SU-DHL-6 (cell line): ENCODE measurements at regions not wholly inside any gene's neighbourhood (a gene's known extent, or its start where the extent isn't known, plus 50 kb on each side); places are given as distances from the start of the nearest gene placed in this dataset.

Experiments
- H2AFZ ChIP-seq: fragments of 200-600 bp; sonication (generic); 2 replicates; pipeline ENCODE4 v1.6.1; 2014; ENCODE audit warnings: low read depth, mild to moderate bottlenecking, moderate library complexity, mixed read lengths, antibody characterized with exemption, low read length; ENCODE audit not compliant: severe bottlenecking
- H3F3A ChIP-seq: fragments of 200-600 bp; shearing (Covaris generic); 2 replicates; pipeline ENCODE4 v1.6.0; 2016; ENCODE audit warnings: antibody characterized with exemption, mild to moderate bottlenecking; ENCODE audit not compliant: insufficient read depth
- H3K27ac ChIP-seq: fragments of 200-600 bp; sonication (generic); 2 replicates; pipeline ENCODE4 v1.5.1; 2016; ENCODE audit warnings: low read depth, mild to moderate bottlenecking, low read length, moderate library complexity, mixed read lengths
- H3K27me3 ChIP-seq: fragments of 200-600 bp; sonication (generic), shearing (Covaris generic); 2 replicates; pipeline ENCODE4 v1.6.0; 2014; ENCODE audit warnings: mild to moderate bottlenecking, low read length
- H3K36me3 ChIP-seq: fragments of 200-600 bp; sonication (generic); 2 replicates; pipeline ENCODE4 v1.6.1; 2014; ENCODE audit warnings: mild to moderate bottlenecking, low read length, mixed read lengths
- H3K4me2 ChIP-seq: fragments of 300-600, 200-600 bp; shearing (Covaris generic), sonication (generic); 2 replicates; pipeline ENCODE4 v1.6.0; 2014; ENCODE audit warnings: low read length, low read depth, mild to moderate bottlenecking; ENCODE audit not compliant: poor library complexity, severe bottlenecking
- H3K4me3 ChIP-seq: fragments of 200-600 bp; sonication (generic); 2 replicates; pipeline ENCODE4 v1.5.1; 2014; ENCODE audit warnings: antibody characterized with exemption, low read length, mild to moderate bottlenecking, mixed read lengths; ENCODE audit not compliant: insufficient read depth, poor library complexity, severe bottlenecking
- H3K79me2 ChIP-seq: fragments of 200-600 bp; sonication (generic); 2 replicates; pipeline ENCODE4 v1.6.1; 2014; ENCODE audit warnings: mild to moderate bottlenecking, low read length, moderate library complexity; ENCODE audit not compliant: insufficient read depth
- H3K9ac ChIP-seq: fragments of 200-600 bp; sonication (generic); 2 replicates; pipeline ENCODE4 v1.7.0; 2014; ENCODE audit warnings: mild to moderate bottlenecking, low read length
- H3K9me2 ChIP-seq: fragments of 200-600 bp; sonication (generic); replicated peaks from 2 replicates; pipeline ENCODE4 v1.6.1; 2014; ENCODE audit warnings: low read length; ENCODE audit not compliant: insufficient read depth
- H3K9me3 ChIP-seq: fragments of 200-600 bp; sonication (generic); 2 replicates; pipeline ENCODE4 v1.6.1; 2014; ENCODE audit warnings: low read length, mixed read lengths; ENCODE audit not compliant: insufficient read depth
- H4K20me1 ChIP-seq: fragments of 200-600 bp; sonication (generic); 2 replicates; pipeline ENCODE4 v1.6.1; 2014; ENCODE audit warnings: low read depth, mild to moderate bottlenecking, antibody characterized with exemption, low read length, moderate library complexity, mixed read lengths
- CTCF ChIP-seq: fragments of 200-600 bp; sonication (generic); IDR thresholded peaks from one replicate; pipeline ENCODE4 v1.5.1; 2017; ENCODE audit warnings: antibody characterized with exemption, mild to moderate bottlenecking, low read length, moderate library complexity; ENCODE audit not compliant: insufficient read depth, poor library complexity, severe bottlenecking
- EZH2phosphoT487 ChIP-seq: fragments of 200-600 bp; sonication (generic), shearing (Covaris generic); conservative IDR thresholded peaks from 2 replicates; pipeline ENCODE4 v1.6.1; 2018; ENCODE audit warnings: mild to moderate bottlenecking, antibody characterized with exemption, low read length, moderate library complexity, mixed read lengths

- H3K9me3 ChIP-seq = no peaks in the 10 kb centered on the region
- no peak overlapping the region for H2AFZ ChIP-seq
- no peaks in the 10 kb centered on the region for H3K9me2 ChIP-seq
- TF ChIP-seq CTCF (no peak), EZH2phosphoT487 (no peak)
- no peaks in the 10 kb centered on the region for H3F3A ChIP-seq
- no peaks in the 10 kb centered on the region for H4K20me1 ChIP-seq
- H3K27me3 ChIP-seq = no peaks in the 10 kb centered on the region
- H3K4me2 ChIP-seq = no peak overlapping the region
- H3K79me2 ChIP-seq = no peaks in the 10 kb centered on the region
- H3K9ac ChIP-seq = no peak overlapping the region
- no peak overlapping the region for H3K4me3 ChIP-seq
- no peak overlapping the region for H3K27ac ChIP-seq
- no peaks in the 10 kb centered on the region for H3K36me3 ChIP-seq
Observed at GRCh38 chr4:54540931-54541330, 116.8 kb upstream of the KIT start.

DNA sequence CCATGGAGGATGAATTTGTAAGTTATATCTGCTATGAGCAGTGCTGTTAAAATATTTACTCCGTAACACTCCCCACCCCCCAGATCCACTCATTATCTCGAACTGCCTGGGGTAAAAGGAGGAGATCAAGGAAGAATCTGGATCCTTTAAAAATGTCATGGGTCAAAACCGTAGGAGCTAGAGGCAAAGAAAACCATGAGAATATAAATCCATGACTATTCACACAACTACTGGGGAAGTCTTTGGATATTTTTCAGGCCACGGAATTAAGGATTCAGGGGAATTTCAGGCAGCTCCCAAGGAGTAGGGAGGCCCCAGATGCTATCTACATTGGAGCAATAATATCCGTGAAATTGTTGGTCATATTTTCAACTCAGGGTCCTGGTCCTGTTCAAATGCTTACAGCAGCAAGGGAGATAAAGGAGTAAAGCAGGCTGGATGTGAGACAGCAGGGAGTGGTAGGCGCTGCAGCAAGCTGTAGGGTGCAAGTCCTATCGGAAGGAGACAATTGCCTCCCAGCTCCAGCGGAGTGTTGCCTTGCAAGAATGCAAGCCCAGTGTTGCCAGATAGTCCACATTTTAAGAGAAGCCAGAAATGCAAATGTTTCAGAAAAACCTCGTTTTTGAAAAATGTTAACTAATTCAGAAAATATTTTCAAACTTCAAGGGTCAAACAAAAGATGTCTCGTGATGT lies 116.2 kb upstream of the KIT start:
- Histone ChIP-seq H3K9me3 (no peaks in the 10 kb centered on the region), H3F3A (no peaks in the 10 kb centered on the region), H3K4me2 (no peak overlapping the region), H3K27me3 (no peaks in the 10 kb centered on the region), H3K9me2 (no peaks in the 10 kb centered on the region), H4K20me1 (no peaks in the 10 kb centered on the region), H3K36me3 (no peaks in the 10 kb centered on the region), H3K79me2 (no peaks in the 10 kb centered on the region), H3K9ac (no peak overlapping the region), H3K27ac (no peak overlapping the region), H3K4me3 (no peak overlapping the region), H2AFZ (no peak overlapping the region)
- TF ChIP-seq CTCF (no peak), EZH2phosphoT487 (no peak)

- Histone ChIP-seq H2AFZ (no peak overlapping the region), H3F3A (no peaks in the 10 kb centered on the region), H3K4me3 (no peak overlapping the region), H3K36me3 (no peaks in the 10 kb centered on the region), H3K9ac (no peak overlapping the region), H3K9me3 (no peaks in the 10 kb centered on the region), H3K9me2 (no peaks in the 10 kb centered on the region), H3K27me3 (no peaks in the 10 kb centered on the region), H3K27ac (no peak overlapping the region), H4K20me1 (no peaks in the 10 kb centered on the region), H3K79me2 (no peaks in the 10 kb centered on the region), H3K4me2 (no peak overlapping the region)
- TF ChIP-seq CTCF = no peak
- TF ChIP-seq EZH2phosphoT487 = no peak
Observed at GRCh38 chr4:54542119-54542438, 115.7 kb upstream of the KIT start.
